Breast epithelium (tissue), 3 donors: ENCODE measurements at regions not wholly inside any gene's neighbourhood (a gene's known extent, or its start where the extent isn't known, plus 50 kb on each side); places are given as distances from the start of the nearest gene placed in this dataset.

Source experiments
- POLR2A ChIP-seq: fragments of 450-650 bp; IDR thresholded peaks from one replicate; pipeline ENCODE4 v1.6.1; 2016; ENCODE audit warnings: antibody characterized with exemption, mild to moderate bottlenecking, moderate library complexity
- POLR2AphosphoS5 ChIP-seq, 3 donors: sonication (generic); formaldehyde crosslinking; IDR thresholded peaks; one replicate each; pipeline ENCODE4 v1.6.1; 2017; ENCODE audit warnings: antibody characterized with exemption in 3 of 3
- TF ChIP-seq, protein P1 (sequence below), 3 donors: fragments of 450-650 bp; IDR thresholded peaks; one replicate each; pipeline ENCODE4 v1.5.1; 2016 to 2017; ENCODE audit warnings: antibody characterized with exemption in 3 of 3, mild to moderate bottlenecking in 3 of 3, moderate library complexity in 3 of 3

DNA sequence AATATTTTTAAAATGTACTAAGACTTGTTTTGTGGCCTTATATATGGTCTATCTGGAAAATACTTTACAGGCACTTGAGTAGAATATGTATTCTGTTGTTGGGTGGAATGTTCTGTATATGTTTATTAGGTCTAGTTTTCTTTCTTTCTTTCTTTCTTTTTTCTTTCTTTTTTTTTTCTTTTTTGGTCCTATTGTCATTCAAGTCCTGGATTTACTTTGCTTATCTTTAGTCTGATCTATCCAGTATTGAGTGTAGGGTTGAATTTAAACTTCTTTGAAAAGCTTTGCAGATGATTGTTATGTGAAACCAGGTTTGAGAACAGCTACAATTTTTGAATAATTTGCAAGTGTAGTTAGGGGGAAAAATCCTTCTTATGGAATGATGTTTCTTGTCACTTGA is 67.1 kb upstream of the GRIK2 start:
- TF ChIP-seq, protein P1, sequence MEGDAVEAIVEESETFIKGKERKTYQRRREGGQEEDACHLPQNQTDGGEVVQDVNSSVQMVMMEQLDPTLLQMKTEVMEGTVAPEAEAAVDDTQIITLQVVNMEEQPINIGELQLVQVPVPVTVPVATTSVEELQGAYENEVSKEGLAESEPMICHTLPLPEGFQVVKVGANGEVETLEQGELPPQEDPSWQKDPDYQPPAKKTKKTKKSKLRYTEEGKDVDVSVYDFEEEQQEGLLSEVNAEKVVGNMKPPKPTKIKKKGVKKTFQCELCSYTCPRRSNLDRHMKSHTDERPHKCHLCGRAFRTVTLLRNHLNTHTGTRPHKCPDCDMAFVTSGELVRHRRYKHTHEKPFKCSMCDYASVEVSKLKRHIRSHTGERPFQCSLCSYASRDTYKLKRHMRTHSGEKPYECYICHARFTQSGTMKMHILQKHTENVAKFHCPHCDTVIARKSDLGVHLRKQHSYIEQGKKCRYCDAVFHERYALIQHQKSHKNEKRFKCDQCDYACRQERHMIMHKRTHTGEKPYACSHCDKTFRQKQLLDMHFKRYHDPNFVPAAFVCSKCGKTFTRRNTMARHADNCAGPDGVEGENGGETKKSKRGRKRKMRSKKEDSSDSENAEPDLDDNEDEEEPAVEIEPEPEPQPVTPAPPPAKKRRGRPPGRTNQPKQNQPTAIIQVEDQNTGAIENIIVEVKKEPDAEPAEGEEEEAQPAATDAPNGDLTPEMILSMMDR (IDR thresholded peaks at IDR 0.05): no peak
- no peak for TF ChIP-seq POLR2A
- TF ChIP-seq POLR2AphosphoS5 (IDR thresholded peaks at IDR 0.05): no peak
